NCI-H345 (cell line): ENCODE measurements at regions not wholly inside any gene's neighbourhood (a gene's known extent, or its start where the extent isn't known, plus 50 kb on each side); places are given as distances from the start of the nearest gene placed in this dataset.
"Not testable (repeated sequence)": the region's sequence is repeated elsewhere in the genome, so short reads cannot be mapped to it uniquely, and the experiment has no call there.

Source experiments
- DNase-seq: peaks from one replicate; lab custom pipeline; 2025; lab: John Stamatoyannopoulos, UW

DNA sequence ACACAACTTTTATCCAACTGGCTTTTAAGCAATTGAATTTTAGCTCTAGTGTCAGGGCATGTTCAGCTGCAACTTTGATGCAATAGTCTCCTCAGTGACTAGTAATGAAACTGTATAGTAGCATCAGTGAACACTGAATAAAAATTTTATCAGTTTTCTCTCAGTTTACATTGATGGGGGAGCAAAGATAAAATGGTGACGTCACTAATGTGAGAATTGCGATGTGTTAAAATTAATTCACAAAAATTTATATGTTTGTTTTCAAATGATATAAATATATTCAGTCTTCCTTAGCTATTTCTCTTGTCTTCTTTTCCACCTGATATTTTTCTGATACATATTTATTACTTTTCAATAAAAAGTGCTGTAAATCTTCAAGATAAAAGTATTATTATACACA lies 508.8 kb upstream of the AGA start:
- no peak for DNase-seq

DNA sequence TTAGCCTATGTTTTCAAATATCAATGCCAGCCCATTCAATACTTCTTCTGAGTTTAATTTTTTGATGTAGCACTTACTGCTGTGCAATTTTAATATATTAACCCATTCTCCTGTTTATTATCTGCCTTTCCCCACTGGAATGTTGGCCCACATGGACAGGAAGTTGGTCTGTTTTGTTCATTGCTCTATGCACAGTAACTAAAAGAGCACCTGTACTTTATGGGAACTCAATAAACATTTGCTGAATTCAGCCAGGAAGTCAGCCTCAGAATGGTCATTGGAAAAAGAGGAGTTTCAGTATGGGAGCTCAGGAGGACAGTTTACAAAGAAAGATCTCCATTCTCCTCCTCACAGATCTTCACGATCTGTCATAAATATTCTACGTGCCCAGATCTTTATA lies 510.5 kb upstream of the AGA start:
- no peak for DNase-seq

DNA sequence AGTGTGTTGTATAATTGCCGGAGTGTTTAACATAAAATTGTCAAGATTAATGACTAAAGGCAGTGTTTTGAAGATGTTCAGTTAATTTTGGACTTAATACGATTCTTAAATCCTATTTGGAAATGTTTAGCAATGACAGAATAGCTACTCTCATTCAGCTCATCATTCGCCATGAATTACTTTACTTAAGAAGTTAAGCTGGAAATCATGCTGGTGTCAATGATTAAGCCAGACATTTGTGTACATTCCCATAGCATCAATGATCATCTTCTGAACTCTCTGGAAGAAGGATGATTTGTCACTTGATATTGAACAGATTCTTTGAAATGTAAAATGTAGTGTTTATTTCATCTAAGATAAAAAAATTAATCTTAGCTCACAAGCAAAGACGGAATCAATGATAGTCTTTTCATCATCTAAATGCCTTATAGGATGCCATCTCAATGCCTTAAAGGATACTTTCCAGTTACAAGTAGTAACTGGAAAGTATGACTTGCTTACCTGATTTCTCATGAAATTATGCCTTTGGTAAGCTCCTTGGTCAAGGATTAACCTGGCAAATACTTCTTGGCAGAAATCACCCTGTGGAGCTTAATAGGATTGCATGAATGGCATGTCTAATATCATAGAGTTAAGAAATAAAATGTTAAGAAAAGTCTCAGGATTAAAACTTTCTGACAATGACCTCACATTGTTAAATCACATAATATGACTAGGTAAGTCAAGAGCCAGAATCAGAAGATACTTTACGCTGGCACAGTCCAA lies 515.5 kb upstream of the AGA start:
- no peak for DNase-seq

DNA sequence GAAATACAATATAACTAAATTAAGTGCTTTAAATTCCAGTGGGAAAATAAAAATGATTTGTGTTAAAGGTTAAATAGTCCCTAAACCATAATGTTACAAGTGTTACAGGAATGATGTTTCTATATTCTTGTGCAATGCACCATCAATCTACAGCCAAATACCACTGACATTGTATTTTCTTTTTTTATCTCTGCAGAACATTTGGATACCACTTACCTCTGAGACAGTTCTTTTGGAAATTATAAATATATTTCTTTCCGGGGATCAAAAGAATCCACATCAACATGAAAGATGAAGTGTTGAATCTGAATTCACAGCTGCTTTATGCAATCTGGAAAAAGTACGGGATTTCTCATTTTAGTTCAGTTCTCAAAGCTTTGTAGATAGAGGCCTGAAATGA lies 518.3 kb upstream of the AGA start:
- DNase-seq, result no peak

DNA sequence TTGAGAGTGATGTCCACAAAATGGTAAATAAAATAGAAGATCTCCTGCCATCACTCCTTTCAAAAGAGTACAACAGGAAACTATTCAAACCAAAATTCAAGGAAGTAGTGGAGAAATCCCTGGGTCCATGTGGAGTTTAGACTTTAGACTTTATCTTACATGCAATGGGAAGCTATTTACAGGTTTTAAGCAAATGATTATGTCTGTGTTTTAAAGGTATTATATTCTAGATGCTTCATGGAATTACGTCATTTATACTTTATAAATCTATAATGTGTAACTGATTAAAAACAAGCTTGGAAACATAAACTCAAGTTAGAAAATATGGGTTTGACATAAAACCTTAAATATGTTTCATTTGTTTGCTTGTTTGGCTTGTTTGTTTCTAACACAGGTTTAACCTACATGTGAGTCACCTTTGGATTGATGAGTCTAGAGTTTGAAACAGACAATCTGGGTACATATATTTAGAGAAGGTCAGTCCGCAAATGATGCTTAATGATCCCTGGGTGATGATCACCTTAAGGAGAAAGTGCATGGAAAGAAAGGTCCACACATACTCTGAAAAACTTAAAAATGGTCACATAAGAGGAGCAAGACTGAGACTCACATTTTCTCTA lies 519.6 kb upstream of the AGA start:
- no peak for DNase-seq

DNA sequence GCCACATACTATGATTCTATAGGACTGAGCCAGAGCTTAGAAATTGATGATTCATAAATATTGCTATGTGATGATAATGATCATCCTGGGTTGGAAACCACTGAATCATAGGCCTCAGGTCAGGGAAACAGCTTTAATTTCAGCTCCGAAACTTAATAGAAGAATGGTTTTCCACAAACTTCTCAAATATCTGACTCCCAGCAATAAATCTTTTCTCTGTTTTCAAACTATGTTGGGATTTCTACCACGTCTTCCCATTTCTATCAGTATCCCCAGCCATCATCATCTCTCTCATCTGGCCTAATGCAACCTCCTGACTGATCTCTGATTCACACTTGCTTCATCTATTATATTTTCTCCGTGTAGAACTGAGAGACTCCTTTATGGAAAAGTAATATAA lies 521.8 kb upstream of the AGA start:
- no peak for DNase-seq

DNA sequence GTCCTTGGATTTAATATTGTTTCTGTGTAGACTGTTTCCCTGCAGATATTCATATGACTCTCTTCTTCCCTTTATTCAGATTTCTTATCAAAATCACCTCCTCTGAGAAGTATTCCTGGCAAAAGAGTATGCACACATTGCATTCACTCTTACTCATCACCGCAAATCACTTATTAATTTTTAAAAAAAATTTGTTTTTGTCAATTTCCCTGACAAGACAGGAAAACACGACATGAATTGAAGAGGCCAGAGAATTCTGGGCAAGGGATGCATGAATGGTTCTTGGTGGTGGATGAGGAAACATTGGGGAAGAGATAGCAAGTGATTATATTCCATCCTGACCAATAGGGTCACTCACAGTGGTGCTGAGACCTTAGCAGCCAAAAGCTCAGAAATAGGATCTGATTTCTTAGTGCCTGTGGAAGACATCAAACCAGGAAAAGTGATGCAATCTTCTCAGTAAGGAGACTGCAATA lies 522.5 kb upstream of the AGA start:
- DNase-seq, result no peak

DNA sequence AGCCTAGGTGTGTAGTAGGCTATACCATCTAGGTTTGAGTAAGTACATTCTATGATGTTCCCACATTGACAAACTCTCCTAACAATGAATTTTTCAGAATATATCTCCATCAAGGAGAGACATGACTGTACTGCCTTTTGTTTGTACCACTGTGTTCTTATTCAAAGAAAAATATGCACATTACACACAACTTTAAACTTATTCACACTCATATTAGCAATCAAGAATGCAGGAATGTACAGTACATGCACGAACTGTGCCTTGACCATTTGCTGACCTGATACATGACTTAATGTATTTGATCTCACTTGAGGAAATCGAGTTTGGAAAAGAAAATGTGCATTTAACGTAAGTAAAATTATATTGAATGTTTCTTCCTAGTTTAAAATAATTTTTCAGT lies 525.1 kb upstream of the AGA start:
- no peak for DNase-seq

DNA sequence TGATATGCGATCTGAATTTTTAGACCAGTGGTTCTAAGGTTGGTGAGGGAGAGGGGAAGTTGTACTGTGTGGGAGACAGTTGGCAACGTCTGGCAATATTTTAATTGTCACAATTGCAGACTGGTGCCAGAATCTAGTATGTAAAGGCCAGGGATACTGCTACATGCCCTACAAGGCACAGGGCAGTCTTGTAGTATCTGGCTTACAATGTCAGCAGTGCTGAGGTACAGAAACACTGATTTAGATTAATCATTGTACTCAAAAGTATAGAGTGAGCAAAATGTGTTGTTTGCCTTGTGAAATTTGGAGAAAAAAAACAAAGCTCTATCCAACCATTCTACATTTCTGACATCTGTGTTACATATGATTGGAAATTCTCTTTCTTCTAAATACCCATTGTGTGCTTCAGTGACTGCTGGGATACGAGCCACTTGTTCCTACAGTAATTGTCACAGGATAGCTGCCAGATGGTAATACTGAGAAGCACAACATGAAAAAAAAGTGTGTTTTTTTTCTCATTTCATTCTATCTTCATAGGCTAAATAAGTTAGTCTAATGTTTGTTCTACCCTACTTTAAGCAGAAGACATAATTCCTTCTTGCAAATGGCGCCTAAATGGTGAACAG lies 526.7 kb upstream of the AGA start:
- no peak for DNase-seq

DNA sequence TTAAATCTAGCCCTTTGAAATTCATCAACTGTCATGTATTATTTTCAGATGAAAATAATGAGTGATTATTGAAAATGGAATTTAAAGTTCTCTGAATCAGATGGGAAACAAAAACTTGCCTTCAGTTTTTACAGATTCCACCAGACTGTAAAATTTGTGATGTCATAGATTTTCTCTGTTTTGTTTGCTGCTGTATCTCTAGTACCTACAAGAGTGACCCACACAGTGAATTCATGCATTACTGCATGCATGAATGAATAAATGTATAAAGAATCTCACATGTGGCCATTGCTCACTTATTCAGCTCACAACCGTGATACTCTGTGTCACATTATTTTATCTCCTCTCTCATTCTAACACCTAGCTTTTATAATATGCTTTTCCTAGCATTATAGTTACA lies 532.2 kb upstream of the AGA start:
- DNase-seq, result no peak

DNA sequence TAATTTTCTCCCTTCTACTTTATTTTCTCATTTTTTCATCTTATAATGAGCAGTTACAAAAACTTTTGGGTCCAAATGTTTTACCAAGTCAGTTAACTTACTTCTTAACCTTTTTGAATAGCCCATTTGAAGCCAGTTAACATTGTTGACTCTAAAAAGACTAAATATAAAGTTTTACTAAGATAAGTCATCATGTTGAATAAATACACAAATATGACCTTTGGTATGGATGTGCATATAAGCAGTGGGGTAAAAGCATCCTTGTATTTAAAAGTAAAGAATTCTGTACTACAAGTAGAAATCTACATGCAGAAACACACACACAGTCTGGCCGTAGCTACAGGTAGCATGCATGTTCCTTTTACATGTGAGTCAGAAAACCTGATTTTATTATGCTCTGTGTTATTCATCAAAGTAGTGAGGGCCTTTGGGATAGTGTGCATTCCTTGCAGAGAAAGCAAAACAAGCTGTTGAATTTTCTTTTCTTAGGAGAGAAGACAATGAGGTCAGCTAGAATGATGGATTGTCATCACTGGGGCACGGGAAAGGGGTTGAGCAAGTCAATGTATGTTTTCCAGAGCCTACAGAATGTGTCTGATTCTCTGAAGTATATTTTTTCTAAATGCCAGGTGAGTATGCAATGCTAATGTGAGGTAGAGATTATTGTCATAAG lies 533.2 kb upstream of the AGA start:
- DNase-seq, result no peak

DNA sequence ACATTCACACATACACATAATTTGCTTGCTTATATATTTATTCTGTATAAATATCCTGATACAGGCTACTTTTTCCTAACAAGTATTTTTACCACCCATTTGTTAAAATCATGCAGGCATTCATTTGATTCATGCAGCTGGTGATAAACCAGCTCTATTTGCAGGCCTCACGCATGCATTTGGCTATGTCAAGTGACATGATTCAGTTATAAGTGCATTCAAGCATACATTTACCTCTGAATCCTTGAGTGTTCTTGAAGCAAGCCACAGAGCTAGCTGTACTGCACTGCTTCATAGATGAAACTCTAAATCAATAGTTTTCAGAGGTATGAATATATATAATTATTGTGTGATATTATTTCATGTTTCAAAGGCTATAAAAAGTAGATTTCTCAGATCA lies 544.0 kb upstream of the AGA start:
- no peak for DNase-seq

DNA sequence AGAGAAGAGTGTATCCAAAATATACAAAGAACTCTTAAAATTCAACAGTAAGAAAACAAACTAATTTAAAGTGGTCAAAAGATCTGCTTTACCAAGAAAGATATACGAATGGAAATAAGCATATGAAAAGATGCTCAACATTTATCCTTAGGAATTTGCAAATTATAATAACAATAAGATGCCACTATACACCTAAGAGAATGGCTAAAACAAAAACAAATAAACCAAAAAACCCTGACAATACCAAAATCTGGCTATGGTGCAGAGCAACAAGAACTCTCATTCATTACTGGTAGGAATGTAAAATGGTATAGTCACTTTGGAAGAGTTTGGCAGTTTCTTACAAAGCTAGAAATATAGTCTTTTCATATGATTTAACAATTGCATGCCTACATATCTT lies 545.7 kb upstream of the AGA start:
- DNase-seq, result no peak

DNA sequence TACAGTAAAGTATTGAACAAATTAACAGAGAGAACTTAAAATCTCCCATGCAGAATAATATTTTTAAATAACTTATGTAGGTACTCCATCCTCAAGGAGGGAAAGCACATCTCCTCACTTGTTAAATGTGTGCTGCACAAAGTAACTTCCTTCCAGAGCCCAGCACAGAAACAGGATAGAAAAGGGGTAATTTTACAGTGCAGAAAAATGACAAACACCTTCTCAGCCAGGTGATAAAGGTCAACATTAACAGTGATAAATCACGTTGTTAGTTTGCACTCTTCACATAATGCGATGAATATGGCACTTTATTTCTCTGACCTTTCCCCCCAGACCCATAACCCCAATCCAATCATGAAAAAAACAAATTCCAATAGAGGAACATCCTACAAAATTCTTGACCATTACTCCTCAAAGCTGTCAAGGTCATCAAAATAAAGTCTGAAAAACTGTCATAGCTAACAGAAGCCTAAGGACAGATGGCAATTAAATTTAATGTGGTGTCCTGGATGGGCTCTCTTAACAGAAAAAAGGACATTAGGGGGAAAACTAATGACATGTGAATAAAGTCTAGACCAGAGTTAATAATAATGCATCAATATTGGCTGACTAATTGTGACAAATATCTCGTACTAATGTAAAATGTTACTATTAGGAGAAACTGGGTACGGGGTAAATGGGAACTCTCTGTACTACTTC lies 547.4 kb upstream of the AGA start:
- DNase-seq, result no peak

DNA sequence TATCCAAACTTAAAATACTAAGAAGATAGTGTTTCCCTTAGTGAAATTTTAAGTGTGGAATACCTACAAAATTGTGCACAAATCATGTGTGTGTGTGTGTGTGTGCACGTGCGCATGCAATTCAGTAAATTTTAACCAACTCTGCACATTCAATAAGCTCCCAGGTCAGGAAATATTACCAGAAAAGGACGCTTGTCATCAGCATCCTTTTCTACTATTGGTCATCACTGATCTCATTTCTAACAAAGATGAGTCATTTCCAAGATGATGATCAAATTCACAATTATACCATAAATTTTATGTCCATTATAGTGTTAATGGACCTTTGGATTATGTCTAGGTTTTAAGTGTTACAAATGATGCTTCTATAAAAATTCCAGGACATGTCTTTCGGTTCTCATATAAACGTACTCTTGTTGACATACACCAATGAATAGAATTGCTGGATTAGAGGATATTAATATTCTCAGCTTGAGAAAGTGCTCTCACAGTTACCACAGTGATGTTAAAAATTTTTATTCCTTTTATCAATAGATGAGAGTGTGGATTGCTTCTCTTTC lies 560.9 kb upstream of the AGA start:
- DNase-seq, result no peak

DNA sequence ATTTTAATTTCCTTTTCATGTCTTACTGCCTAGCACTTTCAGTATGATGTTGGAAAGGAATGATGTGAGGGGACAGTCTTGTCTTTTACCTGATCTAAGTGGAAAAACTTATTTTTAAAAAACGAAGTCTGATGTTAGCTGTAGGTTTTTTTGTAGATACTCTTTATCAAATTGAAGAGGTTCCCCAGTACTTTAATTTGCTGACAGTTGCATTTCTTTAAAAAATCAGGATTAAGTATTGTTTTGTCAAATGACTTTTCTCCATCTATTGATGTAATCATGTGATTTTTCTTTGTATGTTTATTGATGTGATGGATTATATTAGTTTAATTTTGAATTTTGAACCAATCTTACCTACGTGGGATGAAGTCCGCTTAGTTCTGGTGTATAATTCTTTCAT lies 568.4 kb upstream of the AGA start:
- no peak for DNase-seq

DNA sequence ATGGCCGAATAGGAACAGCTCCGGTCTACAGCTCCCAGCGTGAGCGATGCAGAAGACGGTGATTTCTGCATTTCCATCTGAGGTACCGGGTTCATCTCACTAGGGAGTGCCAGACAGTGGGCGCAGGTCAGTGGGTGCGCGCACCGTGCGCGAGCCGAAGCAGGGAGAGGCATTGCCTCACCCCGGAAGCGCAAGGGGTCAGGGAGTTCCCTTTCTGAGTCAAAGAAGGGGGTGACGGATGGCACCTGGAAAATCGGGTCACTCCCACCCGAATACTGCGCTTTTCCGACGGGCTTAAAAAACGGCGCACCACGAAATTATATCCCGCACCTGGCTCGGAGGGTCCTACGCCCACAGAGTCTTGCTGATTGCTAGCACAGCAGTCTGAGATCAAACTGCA lies 572.8 kb upstream of the AGA start:
- not testable (repeated sequence) for DNase-seq

DNA sequence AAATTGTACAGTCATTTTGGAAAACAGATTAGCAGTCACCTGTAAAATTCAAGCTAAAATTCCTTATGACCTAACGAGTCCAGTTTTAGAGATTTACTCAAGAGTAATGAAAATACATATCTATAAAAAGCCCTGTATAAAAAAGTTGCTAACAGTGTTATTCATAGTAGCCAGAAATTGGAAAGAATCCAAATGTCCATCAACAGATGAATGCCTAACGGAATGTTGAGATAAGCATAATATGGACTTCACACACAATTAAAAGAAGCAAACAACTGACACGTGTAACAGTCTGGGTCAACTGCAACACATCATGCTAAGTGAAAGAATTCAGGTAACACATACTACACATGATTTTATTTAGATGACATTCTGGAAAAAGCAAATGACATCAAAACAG lies 584.8 kb upstream of the AGA start:
- DNase-seq, result no peak

DNA sequence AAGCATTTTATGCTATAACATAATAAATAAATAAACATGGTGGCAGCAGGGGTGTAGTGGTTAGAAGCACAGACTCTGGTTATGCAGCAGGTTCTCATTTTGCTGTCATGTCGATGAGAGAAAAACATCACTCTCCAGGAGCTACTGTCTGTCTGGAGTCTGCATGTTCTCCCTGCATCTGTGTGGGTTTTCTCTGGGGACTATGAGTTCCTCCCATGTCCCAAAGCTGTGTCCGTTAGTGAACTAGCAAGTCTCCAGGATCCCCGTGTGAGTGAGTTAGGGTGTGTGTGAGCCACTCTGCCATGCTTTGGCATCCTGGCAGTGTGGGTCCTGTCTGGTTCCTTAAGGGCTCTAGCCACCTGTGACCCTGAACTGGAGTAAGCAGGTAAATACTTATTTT lies 585.6 kb upstream of the AGA start:
- DNase-seq, result no peak

DNA sequence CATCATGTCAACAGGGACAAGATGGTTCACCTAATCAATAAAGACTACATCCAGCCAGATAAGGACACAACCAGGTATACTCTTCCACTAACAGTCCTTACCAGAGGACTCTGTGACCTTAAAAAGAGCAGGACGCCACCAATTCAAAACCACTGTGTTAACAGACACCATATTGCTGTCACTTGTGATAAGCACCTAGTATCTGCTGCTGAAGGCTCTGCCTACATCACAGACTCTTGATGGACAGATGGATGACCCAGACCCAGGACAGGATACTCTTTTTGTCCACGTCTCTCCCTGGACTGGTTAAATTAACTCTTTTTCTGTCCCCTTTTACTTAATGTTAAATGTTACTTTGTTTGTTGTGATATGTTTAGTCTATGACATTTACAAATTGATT lies 586.2 kb upstream of the AGA start:
- no peak for DNase-seq

DNA sequence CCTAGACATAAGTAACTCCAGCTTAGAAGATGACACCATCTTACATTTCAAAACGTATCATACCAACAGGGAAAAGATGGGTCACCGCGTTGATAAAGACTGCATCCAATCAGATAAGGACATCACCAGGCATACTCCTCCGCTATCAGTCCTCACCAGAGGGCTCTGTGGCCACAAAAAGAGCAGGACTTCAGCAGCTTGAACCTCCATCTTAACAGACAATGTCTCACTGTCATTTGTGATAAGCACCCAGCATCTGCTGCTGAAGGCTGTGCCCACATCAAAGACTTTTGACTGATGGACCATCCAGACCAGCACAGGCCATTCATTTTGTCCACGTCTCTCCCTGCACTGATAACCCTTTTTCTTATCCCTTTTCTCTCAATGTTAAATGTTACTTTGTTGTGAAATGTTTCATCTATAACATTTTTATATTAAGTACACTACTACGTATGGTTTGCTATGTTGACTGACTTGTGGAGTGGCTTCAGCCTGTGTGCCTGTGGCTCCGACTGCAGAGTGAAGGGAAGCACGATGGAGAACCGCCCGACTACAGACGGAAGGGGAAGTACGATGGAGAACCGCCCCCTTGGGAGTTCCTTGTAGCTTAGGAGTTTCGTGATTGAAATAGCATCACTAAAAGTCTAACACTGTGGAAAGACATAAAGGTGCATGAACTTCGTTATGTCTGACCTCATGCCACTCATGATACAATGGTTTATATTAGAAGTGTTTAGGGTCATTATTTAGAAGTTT lies 595.4 kb upstream of the AGA start:
- no peak for DNase-seq
